ENCODE measurements at regions not wholly inside any gene's neighbourhood (a gene's known extent, or its start where the extent isn't known, plus 50 kb on each side); places are given as distances from the start of the nearest gene placed in this dataset.

DNA sequence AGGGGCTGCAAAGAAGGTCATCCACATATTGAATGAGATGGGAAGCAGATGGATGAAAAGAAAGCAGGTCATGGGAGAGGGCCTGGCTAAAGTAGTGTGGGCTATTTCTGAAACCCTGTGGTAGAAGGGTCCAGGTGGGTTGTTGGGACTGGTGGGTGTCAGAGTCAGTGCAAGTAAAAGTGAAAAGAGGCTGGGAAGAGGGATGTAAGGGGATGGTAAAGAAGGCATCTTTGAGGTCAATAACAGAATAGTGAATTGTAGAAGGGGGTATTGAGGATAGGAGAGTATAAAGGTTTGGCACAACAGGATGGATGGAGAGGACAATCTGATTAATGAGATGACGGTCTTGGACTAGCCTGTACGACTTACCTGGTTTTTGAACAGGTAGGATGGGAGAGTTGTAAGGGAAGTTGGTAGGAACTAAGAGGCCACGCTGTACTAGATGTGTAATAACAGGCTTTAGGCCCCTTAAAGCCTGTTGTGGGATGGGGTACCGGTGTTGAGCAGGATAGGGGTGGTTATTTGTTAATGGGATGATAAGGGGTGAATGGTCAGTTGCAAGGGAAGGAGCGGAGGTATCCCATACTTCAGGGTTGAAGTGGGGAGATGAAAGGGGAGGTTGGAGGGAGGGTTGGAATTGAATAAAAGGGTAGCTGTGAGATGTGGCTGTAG is 748.9 kb upstream of the ADGRB3 start:
- H3K9me3 ChIP-seq (replicated peaks; ENCODE audit: control insufficient read depth, insufficient read depth, low read length): peaks cover 4% of the 10 kb centered on the region
- no peak overlapping the region for H3K4me2 ChIP-seq (ENCODE audit: insufficient read depth, low read length)
- no peaks in the 10 kb centered on the region for H3K36me3 ChIP-seq (ENCODE audit: control insufficient read depth in 2 of 2, extremely low read depth in 1 of 2, insufficient read depth in 2 of 2, low read length in 2 of 2)
- POLR2A ChIA-PET: no interaction called here
- dilution Hi-C loops (cut with MboI; ENCODE audit: extremely low pct_ligation_motif_present, low sequenced_read_pairs): no loop called here
- no peaks in the 10 kb centered on the region for H4K20me1 ChIP-seq (replicated peaks; ENCODE audit: control insufficient read depth, extremely low read depth, insufficient read depth, low read length)
- H3K9ac ChIP-seq (replicated peaks; ENCODE audit: extremely low read depth, insufficient read depth, low read length): no peak overlapping the region
- CTCF ChIA-PET: no interaction called here
- no peaks in the 10 kb centered on the region for H3K4me1 ChIP-seq (ENCODE audit: control insufficient read depth, extremely low read depth, insufficient read depth, low read length)
- no peak overlapping the region for H2AFZ ChIP-seq (ENCODE audit: low read depth, low read length)
- FAIRE-seq: no peak
- intact Hi-C loops (cut with micrococcal nuclease): no loop called here
- no TSS peak for BruUV-seq (replicated peaks)
- H3K79me2 ChIP-seq (ENCODE audit: control insufficient read depth, insufficient read depth, low read length): no peaks in the 10 kb centered on the region
- TF ChIP-seq MYC (IDR thresholded peaks at IDR 0.05; ENCODE audit: low read depth, low read length) (no peak), JUN (IDR thresholded peaks at IDR 0.05; ENCODE audit: borderline replicate concordance, insufficient read depth, insufficient read length, low read depth) (no peak), GATA2 (IDR thresholded peaks at IDR 0.05; ENCODE audit: insufficient read depth, insufficient read length, low read depth, low read length) (no peak)
- TF ChIP-seq, protein P1, sequence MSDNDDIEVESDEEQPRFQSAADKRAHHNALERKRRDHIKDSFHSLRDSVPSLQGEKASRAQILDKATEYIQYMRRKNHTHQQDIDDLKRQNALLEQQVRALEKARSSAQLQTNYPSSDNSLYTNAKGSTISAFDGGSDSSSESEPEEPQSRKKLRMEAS (IDR thresholded peaks at IDR 0.05; ENCODE audit: insufficient read depth, insufficient read length): no peak
- H3K27ac ChIP-seq (ENCODE audit: insufficient read depth, low read depth, low read length): no peak overlapping the region
- H3K27me3 ChIP-seq (ENCODE audit: control insufficient read depth in 2 of 2, insufficient read depth in 2 of 2, low read length in 2 of 2): no peaks in the 10 kb centered on the region
- no peak for DNase-seq (ENCODE audit: low read depth, low spot score)
- H3K9me1 ChIP-seq (replicated peaks; ENCODE audit: control insufficient read depth, extremely low read depth, insufficient read depth, low read length): no peaks in the 10 kb centered on the region
- no peak overlapping the region for H3K4me3 ChIP-seq (replicated peaks in 1 of 3; ENCODE audit: insufficient read depth in 1 of 3, low read depth in 1 of 3, low read length in 3 of 3)

DNA sequence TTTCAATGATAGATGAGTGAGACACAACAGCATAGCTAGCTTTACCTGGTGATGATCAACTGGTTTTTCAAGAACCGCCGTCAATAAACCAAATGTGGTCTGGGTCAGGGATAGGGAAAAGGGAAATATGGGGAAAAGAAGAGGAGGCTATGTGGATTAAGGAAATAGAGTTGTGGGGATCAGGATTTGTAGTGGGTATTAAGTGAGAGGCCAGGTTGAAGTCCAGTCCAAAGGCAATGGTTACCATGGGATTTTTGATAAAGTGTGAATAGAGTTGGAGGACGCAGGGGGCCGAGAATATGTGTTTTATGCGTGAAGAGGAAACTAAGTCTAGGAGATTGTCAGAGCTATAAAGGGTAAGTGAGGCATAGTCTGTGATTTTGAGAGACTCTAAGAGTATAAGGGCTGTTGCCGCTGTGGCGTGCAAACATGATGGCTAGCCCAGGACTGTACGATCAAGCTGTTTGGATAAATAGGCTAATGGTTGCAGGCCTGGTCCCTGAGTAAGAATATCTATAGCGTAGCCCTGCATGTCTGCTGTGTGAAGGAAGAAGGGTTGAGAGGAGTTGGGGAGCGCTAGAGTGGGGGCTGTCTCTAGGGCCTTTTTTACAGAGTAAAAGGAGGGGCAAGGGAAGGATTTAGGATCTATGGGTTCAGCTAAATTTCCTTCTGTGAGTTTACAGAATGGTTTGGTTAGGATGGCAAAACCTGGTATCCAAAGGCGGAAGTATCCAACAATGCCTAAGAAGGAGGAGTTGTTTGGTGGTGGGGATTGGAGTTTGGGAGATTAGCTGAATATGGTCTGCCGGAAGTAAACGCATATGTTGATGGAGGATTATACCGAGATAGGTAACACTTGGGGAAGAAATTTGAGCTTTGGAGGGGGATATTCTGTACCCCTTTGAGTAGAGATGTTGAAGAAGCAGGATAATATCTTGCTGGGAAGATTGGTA is 749.7 kb upstream of the ADGRB3 start:
- H3K27me3 ChIP-seq (ENCODE audit: control insufficient read depth in 2 of 2, insufficient read depth in 2 of 2, low read length in 2 of 2): no peaks in the 10 kb centered on the region
- CTCF ChIA-PET: no interaction called here
- POLR2A ChIA-PET: no interaction called here
- no peaks in the 10 kb centered on the region for H4K20me1 ChIP-seq (replicated peaks; ENCODE audit: control insufficient read depth, extremely low read depth, insufficient read depth, low read length)
- no peaks in the 10 kb centered on the region for H3K79me2 ChIP-seq (ENCODE audit: control insufficient read depth, insufficient read depth, low read length)
- H3K4me3 ChIP-seq (replicated peaks in 1 of 3; ENCODE audit: insufficient read depth in 1 of 3, low read depth in 1 of 3, low read length in 3 of 3): no peak overlapping the region
- no peak overlapping the region for H3K27ac ChIP-seq (ENCODE audit: insufficient read depth, low read depth, low read length)
- DNase-seq (ENCODE audit: low read depth, low spot score): no peak
- no peaks in the 10 kb centered on the region for H3K36me3 ChIP-seq (ENCODE audit: control insufficient read depth in 2 of 2, extremely low read depth in 1 of 2, insufficient read depth in 2 of 2, low read length in 2 of 2)
- no peak overlapping the region for H3K9ac ChIP-seq (replicated peaks; ENCODE audit: extremely low read depth, insufficient read depth, low read length)
- H3K4me2 ChIP-seq (ENCODE audit: insufficient read depth, low read length): no peak overlapping the region
- no TSS peak for BruUV-seq (replicated peaks)
- no peak for FAIRE-seq
- H3K9me3 ChIP-seq (replicated peaks; ENCODE audit: control insufficient read depth, insufficient read depth, low read length): peaks cover 4% of the 10 kb centered on the region
- no peak for TF ChIP-seq POLR2A (IDR thresholded peaks at IDR 0.05; ENCODE audit: low read depth, low read length)
- no peak for TF ChIP-seq FOS (IDR thresholded peaks at IDR 0.05; ENCODE audit: borderline replicate concordance, insufficient read depth, low read length)
- TF ChIP-seq, protein P1 (IDR thresholded peaks at IDR 0.05; ENCODE audit: insufficient read depth, insufficient read length): no peak
- no peak for TF ChIP-seq EZH2 (IDR thresholded peaks at IDR 0.05; ENCODE audit: borderline replicate concordance, low read depth, low read length, severe bottlenecking)
- TF ChIP-seq, protein P2, sequence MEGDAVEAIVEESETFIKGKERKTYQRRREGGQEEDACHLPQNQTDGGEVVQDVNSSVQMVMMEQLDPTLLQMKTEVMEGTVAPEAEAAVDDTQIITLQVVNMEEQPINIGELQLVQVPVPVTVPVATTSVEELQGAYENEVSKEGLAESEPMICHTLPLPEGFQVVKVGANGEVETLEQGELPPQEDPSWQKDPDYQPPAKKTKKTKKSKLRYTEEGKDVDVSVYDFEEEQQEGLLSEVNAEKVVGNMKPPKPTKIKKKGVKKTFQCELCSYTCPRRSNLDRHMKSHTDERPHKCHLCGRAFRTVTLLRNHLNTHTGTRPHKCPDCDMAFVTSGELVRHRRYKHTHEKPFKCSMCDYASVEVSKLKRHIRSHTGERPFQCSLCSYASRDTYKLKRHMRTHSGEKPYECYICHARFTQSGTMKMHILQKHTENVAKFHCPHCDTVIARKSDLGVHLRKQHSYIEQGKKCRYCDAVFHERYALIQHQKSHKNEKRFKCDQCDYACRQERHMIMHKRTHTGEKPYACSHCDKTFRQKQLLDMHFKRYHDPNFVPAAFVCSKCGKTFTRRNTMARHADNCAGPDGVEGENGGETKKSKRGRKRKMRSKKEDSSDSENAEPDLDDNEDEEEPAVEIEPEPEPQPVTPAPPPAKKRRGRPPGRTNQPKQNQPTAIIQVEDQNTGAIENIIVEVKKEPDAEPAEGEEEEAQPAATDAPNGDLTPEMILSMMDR (IDR thresholded peaks at IDR 0.05; ENCODE audit: extremely low read depth in 1 of 2, insufficient read depth in 1 of 2, low read depth in 1 of 2, low read length in 2 of 2): no peak
- TF ChIP-seq GATA2 (IDR thresholded peaks at IDR 0.05; ENCODE audit: insufficient read depth, insufficient read length, low read depth, low read length): no peak
- TF ChIP-seq POLR2AphosphoS5 (IDR thresholded peaks at IDR 0.05; ENCODE audit: insufficient read depth, low read depth, low read length): no peak
- no peak for TF ChIP-seq JUN (IDR thresholded peaks at IDR 0.05; ENCODE audit: borderline replicate concordance, insufficient read depth, insufficient read length, low read depth)
- TF ChIP-seq MYC (IDR thresholded peaks at IDR 0.05; ENCODE audit: low read depth, low read length): no peak
- intact Hi-C loops (cut with micrococcal nuclease): no loop called here
- H3K4me1 ChIP-seq (ENCODE audit: control insufficient read depth, extremely low read depth, insufficient read depth, low read length): no peaks in the 10 kb centered on the region
- H3K9me1 ChIP-seq (replicated peaks; ENCODE audit: control insufficient read depth, extremely low read depth, insufficient read depth, low read length): no peaks in the 10 kb centered on the region
- H2AFZ ChIP-seq (ENCODE audit: low read depth, low read length): no peak overlapping the region
- dilution Hi-C loops (cut with MboI; ENCODE audit: extremely low pct_ligation_motif_present, low sequenced_read_pairs): no loop called here

Measured in endothelial cell of umbilical vein (primary cell).